ENCODE measurements at regions not wholly inside any gene's neighbourhood (a gene's known extent, or its start where the extent isn't known, plus 50 kb on each side); places are given as distances from the start of the nearest gene placed in this dataset.
"Not testable (repeated sequence)": the region's sequence is repeated elsewhere in the genome, so short reads cannot be mapped to it uniquely, and the experiment has no call there.

- no peak for DNase-seq (ENCODE audit: low spot score)
Measured at GRCh38 chrX:138929926-138930582, 218.5 kb upstream of the FGF13 start.

- no peak for DNase-seq (ENCODE audit: low spot score)
Measured at GRCh38 chrX:138928737-138929459, 217.4 kb upstream of the FGF13 start.

- peak; percentile 70 for DNase-seq (ENCODE audit: low spot score)
Measured at GRCh38 chrX:138925330-138925729, 213.8 kb upstream of the FGF13 start.

- no peak for DNase-seq (ENCODE audit: low spot score)
Measured at GRCh38 chrX:138923805-138924204, 212.3 kb upstream of the FGF13 start.

GRCh38 chrX:138921031-138921430 is 209.5 kb upstream of the FGF13 start:
- no peak for DNase-seq (ENCODE audit: low spot score)

GRCh38 chrX:138917781-138918180 is 206.3 kb upstream of the FGF13 start:
- no peak for DNase-seq (ENCODE audit: low spot score)

- no peak for DNase-seq (ENCODE audit: low spot score)
Measured at GRCh38 chrX:138914767-138915166, 203.2 kb upstream of the FGF13 start.

- no peak for DNase-seq (ENCODE audit: low spot score)
Measured at GRCh38 chrX:138908577-138908976, 197.1 kb upstream of the FGF13 start.

GRCh38 chrX:138897621-138898492 is 186.3 kb upstream of the FGF13 start:
- DNase-seq (ENCODE audit: low spot score): no peak

- DNase-seq (ENCODE audit: low spot score): no peak
Measured at GRCh38 chrX:138890491-138890890, 179.0 kb upstream of the FGF13 start.

GRCh38 chrX:138889149-138889548 is 177.6 kb upstream of the FGF13 start:
- no peak for DNase-seq (ENCODE audit: low spot score)

GRCh38 chrX:138886769-138887168 is 175.3 kb upstream of the FGF13 start:
- peak; percentile 4 for DNase-seq (ENCODE audit: low spot score)

GRCh38 chrX:138885886-138886285 is 174.4 kb upstream of the FGF13 start:
- peak; percentile 61 for DNase-seq (ENCODE audit: low spot score)

GRCh38 chrX:138880293-138880692 is 168.8 kb upstream of the FGF13 start:
- not testable (repeated sequence) for DNase-seq (ENCODE audit: low spot score)

- DNase-seq (ENCODE audit: low spot score): no peak
Measured at GRCh38 chrX:138877746-138878145, 166.2 kb upstream of the FGF13 start.

- no peak for DNase-seq (ENCODE audit: low spot score)
Measured at GRCh38 chrX:138875472-138875871, 164.0 kb upstream of the FGF13 start.

GRCh38 chrX:138874271-138874935 is 162.9 kb upstream of the FGF13 start:
- no peak for DNase-seq (ENCODE audit: low spot score)

GRCh38 chrX:138873640-138874039 is 162.1 kb upstream of the FGF13 start:
- not testable (repeated sequence) for DNase-seq (ENCODE audit: low spot score)

- DNase-seq (ENCODE audit: low spot score): no peak
Measured at GRCh38 chrX:138872537-138872936, 161.0 kb upstream of the FGF13 start.

GRCh38 chrX:138871739-138872138 is 160.2 kb upstream of the FGF13 start:
- DNase-seq (ENCODE audit: low spot score): no peak

GRCh38 chrX:138866643-138867042 is 155.1 kb upstream of the FGF13 start:
- no peak for DNase-seq (ENCODE audit: low spot score)

GRCh38 chrX:138865093-138865649 is 153.7 kb upstream of the FGF13 start:
- DNase-seq (ENCODE audit: low spot score): no peak

All from H4 (cell line).